Spleen (tissue), 7 donors: ENCODE measurements at regions not wholly inside any gene's neighbourhood (a gene's known extent, or its start where the extent isn't known, plus 50 kb on each side); places are given as distances from the start of the nearest gene placed in this dataset.

ENCODE experiments used
- POLR2A ChIP-seq, 3 donors: fragments of 450-650 bp; IDR thresholded peaks; one replicate each; pipeline ENCODE4 v1.5.1; 2017; ENCODE audit warnings: antibody characterized with exemption in 3 of 3, mild to moderate bottlenecking in 1 of 3
- POLR2AphosphoS5 ChIP-seq, 3 donors: sonication (generic); formaldehyde crosslinking; IDR thresholded peaks; one replicate each; pipeline ENCODE4 v1.5.1; 2017; ENCODE audit warnings: antibody characterized with exemption in 3 of 3
- TF ChIP-seq, protein P1 (sequence below), 11 experiments: fragments of 200-600 bp in 7 of 11; fragments of 450-650 bp in 4 of 11; sonication (generic) in 4 of 11; IDR thresholded peaks in 8 of 11; conservative IDR thresholded peaks in 3 of 11; 1 replicate in 7 of 11; 2 replicates in 4 of 11; pipeline versions ENCODE4 v1.4.0 to v1.8.0; 2016 to 2021; ENCODE audit warnings: antibody characterized with exemption in 11 of 11, inconsistent platforms in 4 of 11, mild to moderate bottlenecking in 1 of 11
- donor health status: DM: no; HTN: no; CAD: no; lungs with moderate emphysema.
- donor health status: DM: no; HTN: no; CAD: no.
- donor health status: DM: no; HTN: no; CAD: no.

DNA sequence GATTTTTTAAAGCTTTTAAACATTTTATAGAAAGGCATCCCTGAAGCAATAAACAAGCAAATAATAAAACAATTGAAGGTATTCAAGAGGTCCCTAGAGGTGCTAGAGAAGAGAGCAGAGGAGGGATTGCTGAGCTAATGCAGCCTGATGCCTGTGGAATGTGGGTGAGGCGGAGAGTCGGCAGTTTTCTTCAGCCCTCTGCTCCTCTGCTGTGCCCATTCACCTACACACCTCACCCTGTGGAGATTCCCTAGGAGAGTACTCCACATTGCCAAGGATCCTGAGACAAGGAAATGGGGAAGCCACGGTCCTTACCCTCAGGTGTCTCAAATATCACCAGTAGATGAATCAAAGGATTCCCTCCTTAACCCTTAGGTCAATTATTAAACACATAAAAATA lies 199.8 kb upstream of the POU3F2 start:
- TF ChIP-seq, protein P1, sequence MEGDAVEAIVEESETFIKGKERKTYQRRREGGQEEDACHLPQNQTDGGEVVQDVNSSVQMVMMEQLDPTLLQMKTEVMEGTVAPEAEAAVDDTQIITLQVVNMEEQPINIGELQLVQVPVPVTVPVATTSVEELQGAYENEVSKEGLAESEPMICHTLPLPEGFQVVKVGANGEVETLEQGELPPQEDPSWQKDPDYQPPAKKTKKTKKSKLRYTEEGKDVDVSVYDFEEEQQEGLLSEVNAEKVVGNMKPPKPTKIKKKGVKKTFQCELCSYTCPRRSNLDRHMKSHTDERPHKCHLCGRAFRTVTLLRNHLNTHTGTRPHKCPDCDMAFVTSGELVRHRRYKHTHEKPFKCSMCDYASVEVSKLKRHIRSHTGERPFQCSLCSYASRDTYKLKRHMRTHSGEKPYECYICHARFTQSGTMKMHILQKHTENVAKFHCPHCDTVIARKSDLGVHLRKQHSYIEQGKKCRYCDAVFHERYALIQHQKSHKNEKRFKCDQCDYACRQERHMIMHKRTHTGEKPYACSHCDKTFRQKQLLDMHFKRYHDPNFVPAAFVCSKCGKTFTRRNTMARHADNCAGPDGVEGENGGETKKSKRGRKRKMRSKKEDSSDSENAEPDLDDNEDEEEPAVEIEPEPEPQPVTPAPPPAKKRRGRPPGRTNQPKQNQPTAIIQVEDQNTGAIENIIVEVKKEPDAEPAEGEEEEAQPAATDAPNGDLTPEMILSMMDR (IDR thresholded peaks at IDR 0.05 in 8 of 11, conservative IDR thresholded peaks at IDR 0.05 in 3 of 11), result no peak
- no peak for TF ChIP-seq POLR2AphosphoS5 (IDR thresholded peaks at IDR 0.05)
- no peak for TF ChIP-seq POLR2A (IDR thresholded peaks at IDR 0.05)
